Prostate gland (tissue), 2 donors: ENCODE measurements at regions not wholly inside any gene's neighbourhood (a gene's known extent, or its start where the extent isn't known, plus 50 kb on each side); places are given as distances from the start of the nearest gene placed in this dataset.

Experiments used
- POLR2A ChIP-seq: fragments of 450-650 bp; IDR thresholded peaks from one replicate; pipeline ENCODE4 v1.6.1; 2016; ENCODE audit warnings: antibody characterized with exemption, mild to moderate bottlenecking
- TF ChIP-seq, protein P1 (sequence below), 4 experiments: fragments of 200-600 bp in 2 of 4; fragments of 450-650 bp in 2 of 4; sonication (generic) in 2 of 4; IDR thresholded peaks; 1 replicate in 3 of 4; 2 replicates in 1 of 4; pipeline ENCODE4 v1.5.1; 2016 to 2019; ENCODE audit warnings: antibody characterized with exemption in 4 of 4, mild to moderate bottlenecking in 2 of 4, moderate library complexity in 2 of 4

DNA sequence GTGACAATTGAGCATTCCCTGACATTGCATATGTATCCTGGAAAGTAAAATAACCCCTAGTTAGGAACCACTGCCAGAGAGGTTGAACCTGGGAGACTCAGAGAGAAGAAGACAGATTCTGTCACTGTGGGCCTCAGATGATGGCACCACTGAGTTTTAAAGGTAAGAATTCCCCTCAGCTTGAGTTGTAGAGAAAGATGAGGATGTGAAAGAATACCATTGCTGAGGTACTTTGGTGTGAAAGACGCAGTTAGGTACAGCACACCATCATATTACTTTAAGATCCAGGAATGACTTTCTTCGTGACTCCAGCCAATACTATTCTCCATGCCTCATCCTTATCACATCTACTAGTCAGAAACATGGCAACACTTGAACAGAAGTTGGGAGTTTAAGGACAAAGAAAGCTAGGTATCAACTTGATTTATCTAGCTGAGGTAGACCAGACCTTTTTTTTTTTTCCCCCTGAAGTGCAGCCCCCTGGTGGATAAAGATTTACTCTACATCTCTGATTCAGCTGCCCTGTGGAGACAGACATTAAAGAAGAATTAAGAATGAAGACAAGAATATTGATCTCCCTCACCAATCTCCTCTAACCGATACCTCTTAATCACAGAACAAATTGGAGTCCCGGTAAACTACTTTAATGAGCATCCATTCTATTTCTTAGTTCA lies 630.5 kb upstream of the FANCL start:
- TF ChIP-seq, protein P1, sequence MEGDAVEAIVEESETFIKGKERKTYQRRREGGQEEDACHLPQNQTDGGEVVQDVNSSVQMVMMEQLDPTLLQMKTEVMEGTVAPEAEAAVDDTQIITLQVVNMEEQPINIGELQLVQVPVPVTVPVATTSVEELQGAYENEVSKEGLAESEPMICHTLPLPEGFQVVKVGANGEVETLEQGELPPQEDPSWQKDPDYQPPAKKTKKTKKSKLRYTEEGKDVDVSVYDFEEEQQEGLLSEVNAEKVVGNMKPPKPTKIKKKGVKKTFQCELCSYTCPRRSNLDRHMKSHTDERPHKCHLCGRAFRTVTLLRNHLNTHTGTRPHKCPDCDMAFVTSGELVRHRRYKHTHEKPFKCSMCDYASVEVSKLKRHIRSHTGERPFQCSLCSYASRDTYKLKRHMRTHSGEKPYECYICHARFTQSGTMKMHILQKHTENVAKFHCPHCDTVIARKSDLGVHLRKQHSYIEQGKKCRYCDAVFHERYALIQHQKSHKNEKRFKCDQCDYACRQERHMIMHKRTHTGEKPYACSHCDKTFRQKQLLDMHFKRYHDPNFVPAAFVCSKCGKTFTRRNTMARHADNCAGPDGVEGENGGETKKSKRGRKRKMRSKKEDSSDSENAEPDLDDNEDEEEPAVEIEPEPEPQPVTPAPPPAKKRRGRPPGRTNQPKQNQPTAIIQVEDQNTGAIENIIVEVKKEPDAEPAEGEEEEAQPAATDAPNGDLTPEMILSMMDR (IDR thresholded peaks at IDR 0.05): no peak
- TF ChIP-seq POLR2A: no peak
